ENCODE measurements at regions not wholly inside any gene's neighbourhood (a gene's known extent, or its start where the extent isn't known, plus 50 kb on each side); places are given as distances from the start of the nearest gene placed in this dataset.

GRCh38 chr14:101511199-101511598 is 50.1 kb upstream of the DIO3 start:
- no peak for FAIRE-seq
